PFSK-1 (cell line): ENCODE measurements at regions not wholly inside any gene's neighbourhood (a gene's known extent, or its start where the extent isn't known, plus 50 kb on each side); places are given as distances from the start of the nearest gene placed in this dataset.

Source experiments
- SIN3A ChIP-seq: IDR thresholded peaks from 2 replicates; pipeline ENCODE4 v1.6.1; 2012; ENCODE audit warnings: mild to moderate bottlenecking, low read length, moderate library complexity, borderline replicate concordance; ENCODE audit not compliant: insufficient read depth
- TAF1 ChIP-seq: IDR thresholded peaks from 2 replicates; pipeline ENCODE4 v1.6.1; 2012; ENCODE audit warnings: low read length, control low read depth, borderline replicate concordance; ENCODE audit not compliant: insufficient read depth
- TF ChIP-seq, protein P1 (sequence below), 2 experiments: IDR thresholded peaks; 2 replicates each; pipeline versions ENCODE4 v1.6.1 to v1.8.0; 2011 to 2012; ENCODE audit warnings: low read depth in 2 of 2, low read length in 2 of 2, control low read depth in 1 of 2, inconsistent platforms in 1 of 2, mild to moderate bottlenecking in 1 of 2, moderate library complexity in 1 of 2; ENCODE audit not compliant: insufficient read depth in 1 of 2

DNA sequence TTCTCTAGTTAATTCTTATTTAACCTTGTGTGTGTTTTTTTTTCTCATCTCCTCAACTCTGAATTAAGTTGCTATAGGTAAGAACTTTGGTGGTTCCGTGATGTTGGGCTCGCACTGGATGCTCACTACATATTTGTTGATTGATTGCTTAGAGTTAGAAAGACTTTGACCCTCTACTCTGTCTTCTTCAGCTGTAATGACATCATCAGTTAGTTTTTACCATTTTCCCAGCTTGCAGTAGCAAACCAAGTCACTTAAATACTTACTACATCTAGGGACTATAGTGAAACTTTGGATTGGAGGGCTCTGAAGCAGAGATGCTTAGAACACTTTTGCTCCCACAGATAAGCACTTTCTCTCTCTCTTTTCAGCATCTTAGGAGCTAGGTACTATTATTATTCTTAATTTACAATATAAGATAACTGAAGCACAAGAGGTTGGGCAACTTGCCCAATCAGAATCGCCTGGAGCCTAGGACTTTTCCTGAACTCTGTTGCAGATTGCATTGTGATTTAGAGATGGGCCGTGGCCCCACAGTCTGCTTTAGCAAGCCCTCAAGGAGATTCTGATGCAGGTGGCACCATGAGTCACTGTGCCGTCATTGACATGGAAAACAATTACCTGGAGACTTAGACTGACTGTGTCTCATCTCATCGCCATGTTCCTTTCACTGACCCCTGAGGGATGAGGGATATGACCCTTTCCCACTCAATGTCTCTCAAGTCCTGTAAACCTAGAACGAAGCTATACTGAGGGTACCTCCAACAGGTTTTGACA is 471.9 kb upstream of the PODXL start:
- no peak for TF ChIP-seq TAF1
- no peak for TF ChIP-seq SIN3A
- TF ChIP-seq, protein P1, sequence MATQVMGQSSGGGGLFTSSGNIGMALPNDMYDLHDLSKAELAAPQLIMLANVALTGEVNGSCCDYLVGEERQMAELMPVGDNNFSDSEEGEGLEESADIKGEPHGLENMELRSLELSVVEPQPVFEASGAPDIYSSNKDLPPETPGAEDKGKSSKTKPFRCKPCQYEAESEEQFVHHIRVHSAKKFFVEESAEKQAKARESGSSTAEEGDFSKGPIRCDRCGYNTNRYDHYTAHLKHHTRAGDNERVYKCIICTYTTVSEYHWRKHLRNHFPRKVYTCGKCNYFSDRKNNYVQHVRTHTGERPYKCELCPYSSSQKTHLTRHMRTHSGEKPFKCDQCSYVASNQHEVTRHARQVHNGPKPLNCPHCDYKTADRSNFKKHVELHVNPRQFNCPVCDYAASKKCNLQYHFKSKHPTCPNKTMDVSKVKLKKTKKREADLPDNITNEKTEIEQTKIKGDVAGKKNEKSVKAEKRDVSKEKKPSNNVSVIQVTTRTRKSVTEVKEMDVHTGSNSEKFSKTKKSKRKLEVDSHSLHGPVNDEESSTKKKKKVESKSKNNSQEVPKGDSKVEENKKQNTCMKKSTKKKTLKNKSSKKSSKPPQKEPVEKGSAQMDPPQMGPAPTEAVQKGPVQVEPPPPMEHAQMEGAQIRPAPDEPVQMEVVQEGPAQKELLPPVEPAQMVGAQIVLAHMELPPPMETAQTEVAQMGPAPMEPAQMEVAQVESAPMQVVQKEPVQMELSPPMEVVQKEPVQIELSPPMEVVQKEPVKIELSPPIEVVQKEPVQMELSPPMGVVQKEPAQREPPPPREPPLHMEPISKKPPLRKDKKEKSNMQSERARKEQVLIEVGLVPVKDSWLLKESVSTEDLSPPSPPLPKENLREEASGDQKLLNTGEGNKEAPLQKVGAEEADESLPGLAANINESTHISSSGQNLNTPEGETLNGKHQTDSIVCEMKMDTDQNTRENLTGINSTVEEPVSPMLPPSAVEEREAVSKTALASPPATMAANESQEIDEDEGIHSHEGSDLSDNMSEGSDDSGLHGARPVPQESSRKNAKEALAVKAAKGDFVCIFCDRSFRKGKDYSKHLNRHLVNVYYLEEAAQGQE (IDR thresholded peaks at IDR 0.05; ENCODE audit: insufficient read depth in 1 of 2, low read depth in 2 of 2, low read length in 2 of 2): no peak
